H9 (cell line): ENCODE measurements at regions not wholly inside any gene's neighbourhood (a gene's known extent, or its start where the extent isn't known, plus 50 kb on each side); places are given as distances from the start of the nearest gene placed in this dataset.

Experiments
- DNase-seq: peaks from one replicate; pipeline ENCODE4 v3.0.0-alpha.2; 2017
- H2AFZ ChIP-seq: one replicate; pipeline ENCODE4 v1.6.1; 2013; ENCODE audit warnings: mild to moderate bottlenecking, low read length, control low read depth, moderate library complexity
- H2AK5ac ChIP-seq: 2 replicates; pipeline ENCODE4 v1.6.1; 2013; ENCODE audit warnings: low read length, control low read depth, mixed read lengths; ENCODE audit not compliant: insufficient read length
- H2BK120ac ChIP-seq: one replicate; pipeline ENCODE4 v1.6.1; 2013; ENCODE audit warnings: low read depth, mild to moderate bottlenecking, low read length, control low read depth, inconsistent platforms; ENCODE audit not compliant: poor library complexity, severe bottlenecking
- H2BK12ac ChIP-seq: 2 replicates; pipeline ENCODE4 v1.6.1; 2013; ENCODE audit warnings: low read length, control low read depth, mixed read lengths, low read depth; ENCODE audit not compliant: insufficient read length
- H2BK15ac ChIP-seq: 2 replicates; pipeline ENCODE4 v1.6.1; 2013; ENCODE audit warnings: low read depth, low read length, control low read depth
- H2BK20ac ChIP-seq: one replicate; pipeline ENCODE4 v1.6.1; 2013; ENCODE audit warnings: low read depth, mild to moderate bottlenecking, low read length, control low read depth, inconsistent platforms; ENCODE audit not compliant: poor library complexity, severe bottlenecking
- H2BK5ac ChIP-seq: 2 replicates; pipeline ENCODE4 v1.6.1; 2013; ENCODE audit warnings: low read length, control low read depth, mixed read lengths; ENCODE audit not compliant: insufficient read length
- H3K14ac ChIP-seq: 2 replicates; pipeline ENCODE4 v1.6.1; 2013; ENCODE audit warnings: low read length, control low read depth; ENCODE audit not compliant: insufficient read depth
- H3K18ac ChIP-seq: 2 replicates; pipeline ENCODE4 v1.6.1; 2013; ENCODE audit warnings: low read depth, mild to moderate bottlenecking, mixed read lengths, low read length, control low read depth; ENCODE audit not compliant: insufficient read length
- H3K23ac ChIP-seq: 2 replicates; pipeline ENCODE4 v1.6.1; 2013; ENCODE audit warnings: low read length, control low read depth, mixed read lengths, low read depth; ENCODE audit not compliant: insufficient read length
- H3K23me2 ChIP-seq: 2 replicates; pipeline ENCODE4 v1.6.1; 2013; ENCODE audit warnings: low read depth, mild to moderate bottlenecking, mixed read lengths, low read length, control low read depth; ENCODE audit not compliant: insufficient read length, poor library complexity, severe bottlenecking
- H3K27ac ChIP-seq: 2 replicates; pipeline ENCODE4 v1.5.1; 2013; ENCODE audit warnings: low read length, control low read depth, mixed read lengths, low read depth; ENCODE audit not compliant: insufficient read length
- H3K27me3 ChIP-seq: 2 replicates; pipeline ENCODE4 v1.6.1; 2013; ENCODE audit warnings: low read length, control low read depth, inconsistent platforms; ENCODE audit not compliant: insufficient read depth
- H3K4ac ChIP-seq: 2 replicates; pipeline ENCODE4 v1.6.1; 2013; ENCODE audit warnings: low read depth, mild to moderate bottlenecking, control low read depth, inconsistent platforms, low read length, moderate library complexity
- H3K4me1 ChIP-seq: 2 replicates; pipeline ENCODE4 v1.6.1; 2013; ENCODE audit warnings: low read length, control low read depth, inconsistent platforms; ENCODE audit not compliant: insufficient read depth
- H3K4me2 ChIP-seq: 2 replicates; pipeline ENCODE4 v1.6.1; 2013; ENCODE audit warnings: low read length, control low read depth, mixed read lengths; ENCODE audit not compliant: insufficient read length, insufficient read depth
- H3K56ac ChIP-seq: 2 replicates; pipeline ENCODE4 v1.6.1; 2013; ENCODE audit warnings: low read depth, mild to moderate bottlenecking, mixed read lengths, low read length, control low read depth; ENCODE audit not compliant: insufficient read length
- H3K79me1 ChIP-seq: 2 replicates; pipeline ENCODE4 v1.6.1; 2013; ENCODE audit warnings: low read depth, mild to moderate bottlenecking, moderate library complexity, low read length, control low read depth, inconsistent platforms; ENCODE audit not compliant: insufficient read depth, poor library complexity, severe bottlenecking
- H3K79me2 ChIP-seq: 2 replicates; pipeline ENCODE4 v1.6.1; 2013; ENCODE audit warnings: low read length, control low read depth, inconsistent platforms; ENCODE audit not compliant: insufficient read depth
- H3K9ac ChIP-seq: 2 replicates; pipeline ENCODE4 v1.6.1; 2013; ENCODE audit warnings: low read length, control low read depth, mixed read lengths; ENCODE audit not compliant: insufficient read length; ENCODE audit errors: extremely low read depth
- H3K9me3 ChIP-seq: one replicate; pipeline ENCODE4 v1.6.1; 2013; ENCODE audit warnings: low read depth, low read length, inconsistent platforms; ENCODE audit not compliant: control insufficient read depth
- H3T11ph ChIP-seq: one replicate; pipeline ENCODE4 v1.6.1; 2013; ENCODE audit warnings: mild to moderate bottlenecking, low read length, control low read depth, inconsistent platforms
- H4K20me1 ChIP-seq: one replicate; pipeline ENCODE4 v1.6.1; 2013; ENCODE audit not compliant: control insufficient read depth, insufficient read length, insufficient read depth
- H4K5ac ChIP-seq: 2 replicates; pipeline ENCODE4 v1.6.1; 2013; ENCODE audit warnings: low read depth, mild to moderate bottlenecking, mixed read lengths, low read length, control low read depth; ENCODE audit not compliant: insufficient read length
- H4K8ac ChIP-seq: replicated peaks from 2 replicates; pipeline ENCODE4 v1.6.1; 2013; ENCODE audit warnings: low read length, control low read depth, mixed read lengths, low read depth; ENCODE audit not compliant: insufficient read length
- H4K91ac ChIP-seq: 2 replicates; pipeline ENCODE4 v1.6.1; 2013; ENCODE audit warnings: low read depth, mild to moderate bottlenecking, moderate library complexity, mixed read lengths, low read length, control low read depth; ENCODE audit not compliant: insufficient read length
- H3K27ac Mint-ChIP-seq, 3 experiments: 2 replicates in 2 of 3; 3 replicates in 1 of 3; pipeline ENCODE4 v1.8.0; 2020 to 2021; ENCODE audit warnings: mixed read lengths in 3 of 3, mild to moderate bottlenecking in 1 of 3, moderate library complexity in 1 of 3
- H3K27me3 Mint-ChIP-seq: 2 replicates; pipeline ENCODE4 v1.8.0; 2021; ENCODE audit warnings: low read depth, mild to moderate bottlenecking, moderate library complexity, mixed read lengths
- H3K36me3 Mint-ChIP-seq, 3 experiments: 2 replicates in 2 of 3; 3 replicates in 1 of 3; pipeline ENCODE4 v1.8.0; 2020 to 2021; ENCODE audit warnings: low read depth in 3 of 3, mixed read lengths in 3 of 3; ENCODE audit not compliant: insufficient read depth in 1 of 3
- H3K4me1 Mint-ChIP-seq, 2 experiments: 2 replicates each; pipeline ENCODE4 v1.8.0; 2020; ENCODE audit warnings: mixed read lengths in 2 of 2
- H3K4me3 Mint-ChIP-seq, 2 experiments: 2 replicates in 1 of 2; 3 replicates in 1 of 2; pipeline ENCODE4 v1.8.0; 2020 to 2021; ENCODE audit warnings: mild to moderate bottlenecking in 2 of 2, mixed read lengths in 2 of 2, moderate library complexity in 1 of 2
- H3K9me3 Mint-ChIP-seq, 2 experiments: 2 replicates in 1 of 2; 3 replicates in 1 of 2; pipeline ENCODE4 v1.8.0; 2020; ENCODE audit warnings: mild to moderate bottlenecking in 2 of 2, mixed read lengths in 2 of 2, moderate library complexity in 1 of 2
- WGBS: extraction: QIAGEN DNeasy Blood & Tissue Kit; methylation state at CpG from one replicate; pipeline ENCODE4 v1.1.7; 2013; ENCODE audit warnings: missing lambda C conversion rate, low lambda C conversion rate, mixed read lengths; ENCODE audit not compliant: insufficient read length; ENCODE audit errors: extremely low coverage; 5-methylcytosine and 5-hydroxymethylcytosine counted together
- TF ChIP-seq, protein P1 (sequence below): fragments of 200-600 bp; sonication (generic); conservative IDR thresholded peaks from 3 replicates; pipeline ENCODE4 v1.8.0; 2021; ENCODE audit warnings: antibody characterized with exemption, mild to moderate bottlenecking

DNA sequence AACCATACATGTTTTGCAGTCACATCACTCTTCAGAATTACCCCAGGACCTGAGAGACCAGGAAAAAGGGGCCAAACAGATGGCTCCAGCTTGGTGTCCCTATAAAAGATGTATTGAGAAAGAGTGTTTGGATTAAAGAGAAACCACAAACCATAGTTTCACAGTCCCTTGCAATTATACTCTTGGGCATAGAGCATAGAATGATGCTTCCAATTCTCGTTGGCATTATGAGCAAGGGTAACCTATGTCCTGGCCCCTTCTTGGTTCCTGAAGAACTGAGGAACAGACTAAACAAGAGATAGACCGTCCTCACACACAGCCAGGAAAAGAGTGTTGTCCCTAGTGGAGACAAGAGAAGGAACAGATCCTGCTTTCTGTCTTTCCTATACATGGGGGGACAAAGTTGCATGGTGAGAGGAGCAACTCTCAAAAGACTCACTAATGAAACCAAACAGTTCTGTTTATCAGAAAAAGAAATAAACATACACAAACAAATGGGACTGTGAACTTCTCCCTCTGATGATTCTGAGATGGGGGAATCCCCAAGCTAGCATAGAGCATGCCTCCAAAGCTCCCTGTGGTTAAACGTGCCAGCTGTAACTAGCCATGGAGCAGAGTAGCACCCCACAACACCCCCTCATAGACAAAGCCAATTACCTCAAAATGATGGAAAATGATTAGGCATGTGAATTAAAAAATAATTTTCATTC lies 908.6 kb downstream of the NTRK3 start:
- H3K4me2 ChIP-seq, result no peak overlapping the region
- no peaks in the 10 kb centered on the region for H3K4me1 ChIP-seq
- no peak overlapping the region for H3T11ph ChIP-seq
- no peak overlapping the region for H4K91ac ChIP-seq
- H3K79me2 ChIP-seq, result no peaks in the 10 kb centered on the region
- no peak overlapping the region for H3K23ac ChIP-seq
- no peak overlapping the region for H2BK120ac ChIP-seq
- H3K27me3 ChIP-seq, result no peaks in the 10 kb centered on the region
- no peak overlapping the region for H2BK5ac ChIP-seq
- H4K20me1 ChIP-seq, result no peaks in the 10 kb centered on the region
- H3K18ac ChIP-seq, result no peak overlapping the region
- H3K9ac ChIP-seq, result no peak overlapping the region
- no peak overlapping the region for H3K4me3 Mint-ChIP-seq
- no peak overlapping the region for H2BK20ac ChIP-seq
- H3K14ac ChIP-seq, result no peak overlapping the region
- no CpG with 5 or more reads among the region's 3 CpGs for WGBS
- no peak for DNase-seq
- H3K27ac ChIP-seq, result no peak overlapping the region
- H3K23me2 ChIP-seq, result no peaks in the 10 kb centered on the region
- H3K79me1 ChIP-seq, result no peaks in the 10 kb centered on the region
- H2BK12ac ChIP-seq, result no peak overlapping the region
- no peak overlapping the region for H4K5ac ChIP-seq
- H2AK5ac ChIP-seq, result no peak overlapping the region
- H3K27ac Mint-ChIP-seq, result no peak overlapping the region
- H3K36me3 Mint-ChIP-seq, result no peaks in the 10 kb centered on the region
- no peak overlapping the region for H4K8ac ChIP-seq
- H3K27me3 Mint-ChIP-seq, result no peaks in the 10 kb centered on the region
- H3K56ac ChIP-seq, result no peak overlapping the region
- no peaks in the 10 kb centered on the region; a peak in 1 of 5 replicates for H3K9me3 Mint-ChIP-seq
- H3K9me3 ChIP-seq, result no peaks in the 10 kb centered on the region
- TF ChIP-seq, protein P1, sequence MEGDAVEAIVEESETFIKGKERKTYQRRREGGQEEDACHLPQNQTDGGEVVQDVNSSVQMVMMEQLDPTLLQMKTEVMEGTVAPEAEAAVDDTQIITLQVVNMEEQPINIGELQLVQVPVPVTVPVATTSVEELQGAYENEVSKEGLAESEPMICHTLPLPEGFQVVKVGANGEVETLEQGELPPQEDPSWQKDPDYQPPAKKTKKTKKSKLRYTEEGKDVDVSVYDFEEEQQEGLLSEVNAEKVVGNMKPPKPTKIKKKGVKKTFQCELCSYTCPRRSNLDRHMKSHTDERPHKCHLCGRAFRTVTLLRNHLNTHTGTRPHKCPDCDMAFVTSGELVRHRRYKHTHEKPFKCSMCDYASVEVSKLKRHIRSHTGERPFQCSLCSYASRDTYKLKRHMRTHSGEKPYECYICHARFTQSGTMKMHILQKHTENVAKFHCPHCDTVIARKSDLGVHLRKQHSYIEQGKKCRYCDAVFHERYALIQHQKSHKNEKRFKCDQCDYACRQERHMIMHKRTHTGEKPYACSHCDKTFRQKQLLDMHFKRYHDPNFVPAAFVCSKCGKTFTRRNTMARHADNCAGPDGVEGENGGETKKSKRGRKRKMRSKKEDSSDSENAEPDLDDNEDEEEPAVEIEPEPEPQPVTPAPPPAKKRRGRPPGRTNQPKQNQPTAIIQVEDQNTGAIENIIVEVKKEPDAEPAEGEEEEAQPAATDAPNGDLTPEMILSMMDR, result no peak
- H3K4me1 Mint-ChIP-seq, result no peaks in the 10 kb centered on the region; a peak in 2 of 4 replicates
- no peak overlapping the region for H3K4ac ChIP-seq
- no peak overlapping the region for H2AFZ ChIP-seq
- H2BK15ac ChIP-seq, result no peak overlapping the region
